ENCODE measurements at regions not wholly inside any gene's neighbourhood (a gene's known extent, or its start where the extent isn't known, plus 50 kb on each side); places are given as distances from the start of the nearest gene placed in this dataset.

DNA sequence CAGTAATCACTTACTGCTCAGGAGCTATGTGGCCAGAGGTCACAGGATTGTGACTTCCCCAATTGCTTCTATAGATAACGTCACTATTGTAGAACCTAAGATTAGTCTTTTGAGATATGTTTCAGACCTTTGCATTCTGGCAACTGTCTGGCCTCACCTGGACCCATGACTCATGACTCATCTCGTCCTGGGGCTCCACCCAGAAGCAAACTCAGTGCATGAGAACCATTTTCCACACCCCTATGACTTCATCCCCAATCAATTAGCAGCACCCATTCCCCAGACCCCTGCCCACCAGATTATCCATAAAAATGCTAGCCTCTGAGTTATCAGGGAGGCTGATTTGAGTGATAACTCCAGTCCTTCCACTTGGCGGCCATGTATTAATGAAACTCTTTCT is 186.9 kb downstream of the EMP1 start:
- DNase-seq (ENCODE audit: low read depth in 1 of 2, low spot score in 1 of 2) (no peak), FAIRE-seq (no peak), ATAC-seq (0 out of 6 replicates have a peak, but pooled peaks of 1 of the 2 experiments have one; percentile 30)
- no peak overlapping the region for H3K4me2 ChIP-seq
- POLR2A ChIA-PET, result no interaction called here
- TF ChIP-seq FOSL2 (IDR thresholded peaks at IDR 0.05), result no peak
- peak; percentile 38; the same call in 1 of the 2 replicates for TF ChIP-seq FOSL2 (CRISPR knock-in tag; IDR thresholded peaks at IDR 0.05)
- no peak for TF ChIP-seq CHD2 (IDR thresholded peaks at IDR 0.05; ENCODE audit: low read length, partially characterized antibody)
- no peak overlapping the region for H3K27ac ChIP-seq
- WGBS (ENCODE audit: missing lambda C conversion rate), result 49% methylated on average over 3 of the region's 3 CpGs
- 0 out of 3 replicates have a peak, but pooled peaks cover under 1% of the 10 kb centered on the region for H3K9me3 ChIP-seq
- CTCF ChIA-PET, result interaction anchor here (1.3 kb wide), 1 partner anchor 784 kb away, joined by 3 read pairs; no protein-coding TSS in a partner anchor
- H3K4me1 ChIP-seq, result peaks cover 5% of the 10 kb centered on the region; the same call in 2 of the 3 replicates
- H3K4me3 ChIP-seq, result no peak overlapping the region

DNA sequence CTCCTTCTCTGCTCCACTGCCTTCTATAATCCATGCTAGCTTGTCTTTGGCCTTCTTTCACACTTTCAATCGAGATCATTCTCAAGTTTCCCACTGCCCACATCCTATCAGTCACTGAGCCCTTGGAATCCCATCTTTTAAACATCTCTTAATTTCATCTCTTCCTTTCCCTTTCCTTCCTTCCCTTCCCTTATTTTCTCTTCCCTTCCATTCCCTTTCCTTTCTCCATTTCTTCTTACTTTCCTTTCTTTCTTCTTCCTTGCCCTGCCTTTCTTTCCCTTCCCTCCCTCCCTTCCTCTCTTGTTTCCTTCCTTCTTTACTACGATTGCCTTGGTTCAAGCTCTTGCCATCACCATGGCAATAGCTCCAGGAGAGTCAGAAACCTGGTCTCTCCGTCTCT is 183.8 kb downstream of the EMP1 start:
- 45% methylated on average over 3 of the region's 3 CpGs for WGBS (ENCODE audit: missing lambda C conversion rate)

DNA sequence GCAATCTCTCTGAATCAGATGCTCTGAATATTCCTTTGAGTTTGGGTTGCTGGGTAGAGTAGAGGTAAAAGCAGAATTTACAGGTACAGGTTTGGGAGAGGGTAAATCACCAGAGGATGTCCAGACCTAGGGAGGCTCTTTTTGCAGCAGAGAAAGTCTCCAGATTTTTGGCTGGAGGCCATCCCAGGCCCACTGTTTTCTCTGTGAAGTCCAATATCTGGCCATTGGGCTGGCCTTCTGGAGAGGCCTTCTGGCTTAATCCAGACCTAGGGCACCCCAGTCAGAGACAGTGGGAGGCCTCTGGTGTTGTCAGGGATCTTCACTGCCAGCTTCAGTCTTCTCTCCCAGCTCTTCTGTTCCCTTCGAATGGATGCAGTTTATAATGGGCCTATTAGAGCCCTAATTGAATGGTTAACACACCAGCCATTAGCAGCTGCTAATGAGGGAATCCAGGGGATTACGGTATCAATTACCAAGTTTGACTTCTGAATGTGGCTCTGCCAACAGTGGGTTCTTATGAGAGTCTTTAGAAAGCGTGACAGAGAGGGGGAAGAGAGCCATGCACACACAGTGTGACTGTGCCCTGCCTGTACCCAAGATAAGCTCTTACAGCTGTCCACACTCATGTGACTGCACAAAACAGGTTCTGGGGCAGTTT is 183.1 kb downstream of the EMP1 start:
- no peak overlapping the region for H3K4me2 ChIP-seq
- TF ChIP-seq EHF (CRISPR knock-in tag; IDR thresholded peaks at IDR 0.05) (no peak), POLR2A (IDR thresholded peaks at IDR 0.05; ENCODE audit: low read length) (no peak), HOXA7 (CRISPR knock-in tag; IDR thresholded peaks at IDR 0.05) (no peak), EHMT2 (IDR thresholded peaks at IDR 0.05; ENCODE audit: low read depth) (no peak), NPAS2 (CRISPR knock-in tag; IDR thresholded peaks at IDR 0.05; ENCODE audit: borderline replicate concordance) (no peak)
- TF ChIP-seq, protein P1, sequence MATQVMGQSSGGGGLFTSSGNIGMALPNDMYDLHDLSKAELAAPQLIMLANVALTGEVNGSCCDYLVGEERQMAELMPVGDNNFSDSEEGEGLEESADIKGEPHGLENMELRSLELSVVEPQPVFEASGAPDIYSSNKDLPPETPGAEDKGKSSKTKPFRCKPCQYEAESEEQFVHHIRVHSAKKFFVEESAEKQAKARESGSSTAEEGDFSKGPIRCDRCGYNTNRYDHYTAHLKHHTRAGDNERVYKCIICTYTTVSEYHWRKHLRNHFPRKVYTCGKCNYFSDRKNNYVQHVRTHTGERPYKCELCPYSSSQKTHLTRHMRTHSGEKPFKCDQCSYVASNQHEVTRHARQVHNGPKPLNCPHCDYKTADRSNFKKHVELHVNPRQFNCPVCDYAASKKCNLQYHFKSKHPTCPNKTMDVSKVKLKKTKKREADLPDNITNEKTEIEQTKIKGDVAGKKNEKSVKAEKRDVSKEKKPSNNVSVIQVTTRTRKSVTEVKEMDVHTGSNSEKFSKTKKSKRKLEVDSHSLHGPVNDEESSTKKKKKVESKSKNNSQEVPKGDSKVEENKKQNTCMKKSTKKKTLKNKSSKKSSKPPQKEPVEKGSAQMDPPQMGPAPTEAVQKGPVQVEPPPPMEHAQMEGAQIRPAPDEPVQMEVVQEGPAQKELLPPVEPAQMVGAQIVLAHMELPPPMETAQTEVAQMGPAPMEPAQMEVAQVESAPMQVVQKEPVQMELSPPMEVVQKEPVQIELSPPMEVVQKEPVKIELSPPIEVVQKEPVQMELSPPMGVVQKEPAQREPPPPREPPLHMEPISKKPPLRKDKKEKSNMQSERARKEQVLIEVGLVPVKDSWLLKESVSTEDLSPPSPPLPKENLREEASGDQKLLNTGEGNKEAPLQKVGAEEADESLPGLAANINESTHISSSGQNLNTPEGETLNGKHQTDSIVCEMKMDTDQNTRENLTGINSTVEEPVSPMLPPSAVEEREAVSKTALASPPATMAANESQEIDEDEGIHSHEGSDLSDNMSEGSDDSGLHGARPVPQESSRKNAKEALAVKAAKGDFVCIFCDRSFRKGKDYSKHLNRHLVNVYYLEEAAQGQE (IDR thresholded peaks at IDR 0.05), result no peak
- TF ChIP-seq, protein P2, sequence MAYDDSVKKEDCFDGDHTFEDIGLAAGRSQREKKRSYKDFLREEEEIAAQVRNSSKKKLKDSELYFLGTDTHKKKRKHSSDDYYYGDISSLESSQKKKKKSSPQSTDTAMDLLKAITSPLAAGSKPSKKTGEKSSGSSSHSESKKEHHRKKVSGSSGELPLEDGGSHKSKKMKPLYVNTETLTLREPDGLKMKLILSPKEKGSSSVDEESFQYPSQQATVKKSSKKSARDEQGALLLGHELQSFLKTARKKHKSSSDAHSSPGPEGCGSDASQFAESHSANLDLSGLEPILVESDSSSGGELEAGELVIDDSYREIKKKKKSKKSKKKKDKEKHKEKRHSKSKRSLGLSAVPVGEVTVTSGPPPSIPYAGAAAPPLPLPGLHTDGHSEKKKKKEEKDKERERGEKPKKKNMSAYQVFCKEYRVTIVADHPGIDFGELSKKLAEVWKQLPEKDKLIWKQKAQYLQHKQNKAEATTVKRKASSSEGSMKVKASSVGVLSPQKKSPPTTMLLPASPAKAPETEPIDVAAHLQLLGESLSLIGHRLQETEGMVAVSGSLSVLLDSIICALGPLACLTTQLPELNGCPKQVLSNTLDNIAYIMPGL (CRISPR knock-in tag; IDR thresholded peaks at IDR 0.05; ENCODE audit: borderline replicate concordance), result no peak
- H3K9me3 ChIP-seq, result peaks cover 14% of the 10 kb centered on the region
- CTCF ChIA-PET, result interaction anchor here (0.6 to 3.1 kb wide), 2 partner anchors 17 to 413 kb away, joined by 3 to 13 read pairs; no protein-coding TSS in a partner anchor
- peaks cover 24% of the 10 kb centered on the region for H3K4me1 ChIP-seq
- ATAC-seq (no peak), FAIRE-seq (no peak), DNase-seq (ENCODE audit: low read depth in 1 of 2, low spot score in 1 of 2) (no peak)
- H3K27ac ChIP-seq, result no peak overlapping the region
- POLR2A ChIA-PET, result no interaction called here
- 55% methylated on average over 3 of the region's 3 CpGs for WGBS (ENCODE audit: missing lambda C conversion rate)
- H3K4me3 ChIP-seq, result no peak overlapping the region

More for the DNA sequence above, 183.8 kb downstream of the EMP1 start:
- no peak overlapping the region for H3K4me2 ChIP-seq
- no peak for TF ChIP-seq EHMT2 (IDR thresholded peaks at IDR 0.05; ENCODE audit: low read depth)
- no peak for TF ChIP-seq NFE2L2 (conservative IDR thresholded peaks at IDR 0.05; ENCODE audit: low read length)
- no peak for TF ChIP-seq CBX8 (IDR thresholded peaks at IDR 0.05)
- no peak for TF ChIP-seq CBX2 (IDR thresholded peaks at IDR 0.05; ENCODE audit: borderline replicate concordance, low read depth)
- TF ChIP-seq RFX5 (IDR thresholded peaks at IDR 0.05), result no peak
- no peak for TF ChIP-seq ESRRA (IDR thresholded peaks at IDR 0.05; ENCODE audit: borderline replicate concordance, low read length)
- TF ChIP-seq, protein P3, sequence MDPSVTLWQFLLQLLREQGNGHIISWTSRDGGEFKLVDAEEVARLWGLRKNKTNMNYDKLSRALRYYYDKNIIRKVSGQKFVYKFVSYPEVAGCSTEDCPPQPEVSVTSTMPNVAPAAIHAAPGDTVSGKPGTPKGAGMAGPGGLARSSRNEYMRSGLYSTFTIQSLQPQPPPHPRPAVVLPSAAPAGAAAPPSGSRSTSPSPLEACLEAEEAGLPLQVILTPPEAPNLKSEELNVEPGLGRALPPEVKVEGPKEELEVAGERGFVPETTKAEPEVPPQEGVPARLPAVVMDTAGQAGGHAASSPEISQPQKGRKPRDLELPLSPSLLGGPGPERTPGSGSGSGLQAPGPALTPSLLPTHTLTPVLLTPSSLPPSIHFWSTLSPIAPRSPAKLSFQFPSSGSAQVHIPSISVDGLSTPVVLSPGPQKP (IDR thresholded peaks at IDR 0.05; ENCODE audit: low read depth, low read length), result no peak
- no peak overlapping the region for H3K27ac ChIP-seq
- ATAC-seq (no peak), DNase-seq (ENCODE audit: low read depth in 1 of 2, low spot score in 1 of 2) (no peak), FAIRE-seq (no peak)
- no peak overlapping the region for H3K4me3 ChIP-seq
- ChIA-PET POLR2A (no interaction called here), CTCF (interaction anchor here (0.7 to 3.1 kb wide), 3 partner anchors 18 to 52 kb away, joined by 3 to 13 read pairs (median 4); no protein-coding TSS in a partner anchor)
- peaks cover 14% of the 10 kb centered on the region for H3K9me3 ChIP-seq
- peaks cover 21% of the 10 kb centered on the region for H3K4me1 ChIP-seq

Measured in A549 (cell line).